GM23248 (cell line): ENCODE measurements at regions not wholly inside any gene's neighbourhood (a gene's known extent, or its start where the extent isn't known, plus 50 kb on each side); places are given as distances from the start of the nearest gene placed in this dataset.

Source experiments
- DNase-seq: peaks from one replicate; pipeline ENCODE4 v3.0.0-alpha.2; 2015
- H2AFZ ChIP-seq: fragments of 200-600 bp; sonication (generic); 2 replicates; pipeline ENCODE4 v1.6.1; 2016; ENCODE audit warnings: antibody characterized with exemption
- H3F3A ChIP-seq: fragments of 200-600 bp; sonication (generic); 2 replicates; pipeline ENCODE4 v1.6.1; 2016; ENCODE audit warnings: mild to moderate bottlenecking, antibody characterized with exemption, mixed run types; ENCODE audit not compliant: insufficient read depth
- H3K27ac ChIP-seq: fragments of 200-600 bp; sonication (generic); 2 replicates; pipeline ENCODE4 v1.5.1; 2016; ENCODE audit warnings: mild to moderate bottlenecking
- H3K27me3 ChIP-seq: fragments of 200-600 bp; sonication (generic); replicated peaks from 2 replicates; pipeline ENCODE4 v1.6.1; 2016; ENCODE audit warnings: mild to moderate bottlenecking; ENCODE audit not compliant: insufficient read depth
- H3K36me3 ChIP-seq: fragments of 200-600 bp; sonication (generic); 2 replicates; pipeline ENCODE4 v1.6.1; 2016; ENCODE audit warnings: low read depth, mild to moderate bottlenecking
- H3K4me1 ChIP-seq: fragments of 200-600 bp; sonication (generic); 2 replicates; pipeline ENCODE4 v1.6.1; 2016; ENCODE audit warnings: mild to moderate bottlenecking; ENCODE audit not compliant: insufficient read depth
- H3K4me2 ChIP-seq: fragments of 200-600 bp; sonication (generic); one replicate; pipeline ENCODE4 v1.6.1; 2016; ENCODE audit warnings: mild to moderate bottlenecking; ENCODE audit not compliant: unreplicated experiment
- H3K4me3 ChIP-seq: fragments of 200-600 bp; sonication (generic); 2 replicates; pipeline ENCODE4 v1.5.1; 2016; ENCODE audit warnings: mild to moderate bottlenecking
- H3K79me2 ChIP-seq: fragments of 200-600 bp; sonication (generic); 2 replicates; pipeline ENCODE4 v1.6.1; 2016; ENCODE audit warnings: mild to moderate bottlenecking; ENCODE audit not compliant: insufficient read depth
- H3K9ac ChIP-seq: fragments of 200-600 bp; sonication (generic); 2 replicates; pipeline ENCODE4 v1.6.1; 2016; ENCODE audit warnings: mild to moderate bottlenecking
- H3K9me2 ChIP-seq: fragments of 200-600 bp; sonication (generic); 2 replicates; pipeline ENCODE4 v1.6.1; 2016; ENCODE audit warnings: mixed run types, mild to moderate bottlenecking, moderate library complexity; ENCODE audit not compliant: insufficient read depth
- H3K9me3 ChIP-seq: fragments of 200-600 bp; sonication (generic); one replicate; pipeline ENCODE4 v1.6.1; 2017; ENCODE audit warnings: low read depth
- H4K20me1 ChIP-seq: fragments of 200-600 bp; sonication (generic); 2 replicates; pipeline ENCODE4 v1.6.0; 2016; ENCODE audit not compliant: insufficient read depth
- EZH2 ChIP-seq: fragments of 200-600 bp; sonication (generic); IDR thresholded peaks from 2 replicates; pipeline ENCODE4 v1.6.1; 2018; ENCODE audit warnings: antibody characterized with exemption, mild to moderate bottlenecking; ENCODE audit not compliant: insufficient read depth, poor library complexity, severe bottlenecking
- EZH2phosphoT487 ChIP-seq: fragments of 200-600 bp; sonication (generic); IDR thresholded peaks from 2 replicates; pipeline ENCODE4 v1.6.1; 2018; ENCODE audit warnings: antibody characterized with exemption, moderate library complexity, mild to moderate bottlenecking, low read depth; ENCODE audit not compliant: insufficient read depth
- WGBS, 2 experiments: methylation state at CpG; one replicate each; pipeline ENCODE4 v1.1.6; 2015 to 2017; ENCODE audit warnings: low lambda C conversion rate in 2 of 2, low coverage in 1 of 2; ENCODE audit errors: missing lambda C conversion rate in 2 of 2; 5-methylcytosine and 5-hydroxymethylcytosine counted together
- in situ Hi-C: fragments of 300-500 bp; cut with MboI; formaldehyde crosslinking; loops from 2 replicates; pipeline ENCODE4 v1.15.0; 2020

- in situ Hi-C loops: no loop called here
- H3K27ac ChIP-seq: no peak overlapping the region
- no peak overlapping the region for H3K9ac ChIP-seq
- H3K4me1 ChIP-seq: no peaks in the 10 kb centered on the region; the same call in 1 of the 2 replicates
- no peaks in the 10 kb centered on the region for H3K27me3 ChIP-seq
- H3K9me3 ChIP-seq: no peaks in the 10 kb centered on the region
- H3K4me3 ChIP-seq: no peak overlapping the region
- H2AFZ ChIP-seq: no peak overlapping the region
- TF ChIP-seq EZH2phosphoT487 (no peak), EZH2 (no peak)
- H4K20me1 ChIP-seq: no peaks in the 10 kb centered on the region
- H3K79me2 ChIP-seq: no peaks in the 10 kb centered on the region
- no peak overlapping the region for H3K4me2 ChIP-seq
- no peaks in the 10 kb centered on the region for H3K9me2 ChIP-seq
- peak; percentile 3 for DNase-seq
- H3K36me3 ChIP-seq: no peaks in the 10 kb centered on the region
- peaks cover 3% of the 10 kb centered on the region for H3F3A ChIP-seq
Observed at GRCh38 chr12:77160931-77161330, 95.6 kb upstream of the E2F7 start.

GRCh38 chr12:77153706-77154105 is 88.3 kb upstream of the E2F7 start:
- no peak for TF ChIP-seq EZH2
- no peak for TF ChIP-seq EZH2phosphoT487
- H3K36me3 ChIP-seq: no peaks in the 10 kb centered on the region
- in situ Hi-C loops: no loop called here

GRCh38 chr12:77152623-77153193 is 87.3 kb upstream of the E2F7 start:
- DNase-seq: peak; percentile 77

More at GRCh38 chr12:77153706-77154105, 88.3 kb upstream of the E2F7 start:
- no peaks in the 10 kb centered on the region for H3F3A ChIP-seq
- no peak overlapping the region for H3K4me2 ChIP-seq
- DNase-seq: peak; percentile 67
- no peak overlapping the region for H3K4me3 ChIP-seq
- no peaks in the 10 kb centered on the region for H3K79me2 ChIP-seq
- H3K9ac ChIP-seq: no peak overlapping the region
- 44 to 45% methylated on average over 3 of the region's 3 CpGs for WGBS, 2 experiments
- no peaks in the 10 kb centered on the region for H4K20me1 ChIP-seq
- no peak overlapping the region for H3K27ac ChIP-seq
- peaks cover 8% of the 10 kb centered on the region; the same call in 1 of the 2 replicates for H3K4me1 ChIP-seq
- H3K9me2 ChIP-seq: no peaks in the 10 kb centered on the region
- H2AFZ ChIP-seq: no peak overlapping the region
- H3K27me3 ChIP-seq: no peaks in the 10 kb centered on the region
- H3K9me3 ChIP-seq: no peaks in the 10 kb centered on the region

GRCh38 chr12:77151030-77151429 is 85.7 kb upstream of the E2F7 start:
- no peaks in the 10 kb centered on the region for H3K9me2 ChIP-seq
- no peak overlapping the region for H3K9ac ChIP-seq
- H3K4me1 ChIP-seq: peaks cover 8% of the 10 kb centered on the region; the same call in 1 of the 2 replicates
- H4K20me1 ChIP-seq: no peaks in the 10 kb centered on the region
- H3K27me3 ChIP-seq: no peaks in the 10 kb centered on the region
- no peaks in the 10 kb centered on the region for H3F3A ChIP-seq
- 68 to 72% methylated on average over 4 of the region's 4 CpGs for WGBS, 2 experiments
- no peak for TF ChIP-seq EZH2
- TF ChIP-seq EZH2phosphoT487: no peak
- in situ Hi-C loops: no loop called here
- H3K36me3 ChIP-seq: no peaks in the 10 kb centered on the region
- no peaks in the 10 kb centered on the region for H3K79me2 ChIP-seq
- DNase-seq: no peak
- no peak overlapping the region for H2AFZ ChIP-seq
- no peak overlapping the region for H3K4me3 ChIP-seq
- H3K9me3 ChIP-seq: no peaks in the 10 kb centered on the region
- no peak overlapping the region for H3K4me2 ChIP-seq
- no peak overlapping the region for H3K27ac ChIP-seq

More at GRCh38 chr12:77152623-77153193, 87.3 kb upstream of the E2F7 start:
- in situ Hi-C loops: no loop called here
- Histone ChIP-seq H3K9me3 (no peaks in the 10 kb centered on the region), H3K79me2 (no peaks in the 10 kb centered on the region), H3K27me3 (no peaks in the 10 kb centered on the region), H3K9me2 (no peaks in the 10 kb centered on the region), H3K4me3 (no peak overlapping the region), H2AFZ (no peak overlapping the region), H3K4me2 (no peak overlapping the region), H3K36me3 (no peaks in the 10 kb centered on the region), H4K20me1 (no peaks in the 10 kb centered on the region), H3F3A (no peaks in the 10 kb centered on the region), H3K9ac (no peak overlapping the region), H3K4me1 (peaks cover 8% of the 10 kb centered on the region; the same call in 1 of the 2 replicates), H3K27ac (no peak overlapping the region)
- no peak for TF ChIP-seq EZH2phosphoT487
- TF ChIP-seq EZH2: no peak
- WGBS, 2 experiments: 0 to 2% methylated on average over 2 of the region's 2 CpGs
